ENCODE measurements at regions not wholly inside any gene's neighbourhood (a gene's known extent, or its start where the extent isn't known, plus 50 kb on each side); places are given as distances from the start of the nearest gene placed in this dataset.

DNA sequence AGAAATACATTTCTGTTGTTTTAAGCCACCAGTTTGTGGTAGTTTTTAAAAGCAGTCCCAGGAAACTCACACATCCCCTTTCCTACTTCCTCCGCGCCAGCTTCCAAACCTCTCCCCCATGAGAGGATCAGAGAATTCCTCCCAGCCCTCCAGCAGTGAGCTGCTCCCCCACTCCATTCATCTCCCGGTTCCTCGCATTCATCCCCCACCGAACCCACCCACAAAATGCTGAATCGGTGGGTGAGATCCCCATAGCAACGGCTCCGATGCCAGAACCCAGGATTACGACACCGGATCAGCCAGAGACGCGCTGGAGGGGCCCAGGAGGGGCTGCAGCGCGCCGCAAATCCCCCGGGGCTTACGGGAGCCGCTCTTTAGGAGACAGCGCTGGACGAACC is 251.4 kb upstream of the RPL38 start:
- no peak for DNase-seq (ENCODE audit: low read depth in 1 of 2, low spot score in 1 of 2)

DNA sequence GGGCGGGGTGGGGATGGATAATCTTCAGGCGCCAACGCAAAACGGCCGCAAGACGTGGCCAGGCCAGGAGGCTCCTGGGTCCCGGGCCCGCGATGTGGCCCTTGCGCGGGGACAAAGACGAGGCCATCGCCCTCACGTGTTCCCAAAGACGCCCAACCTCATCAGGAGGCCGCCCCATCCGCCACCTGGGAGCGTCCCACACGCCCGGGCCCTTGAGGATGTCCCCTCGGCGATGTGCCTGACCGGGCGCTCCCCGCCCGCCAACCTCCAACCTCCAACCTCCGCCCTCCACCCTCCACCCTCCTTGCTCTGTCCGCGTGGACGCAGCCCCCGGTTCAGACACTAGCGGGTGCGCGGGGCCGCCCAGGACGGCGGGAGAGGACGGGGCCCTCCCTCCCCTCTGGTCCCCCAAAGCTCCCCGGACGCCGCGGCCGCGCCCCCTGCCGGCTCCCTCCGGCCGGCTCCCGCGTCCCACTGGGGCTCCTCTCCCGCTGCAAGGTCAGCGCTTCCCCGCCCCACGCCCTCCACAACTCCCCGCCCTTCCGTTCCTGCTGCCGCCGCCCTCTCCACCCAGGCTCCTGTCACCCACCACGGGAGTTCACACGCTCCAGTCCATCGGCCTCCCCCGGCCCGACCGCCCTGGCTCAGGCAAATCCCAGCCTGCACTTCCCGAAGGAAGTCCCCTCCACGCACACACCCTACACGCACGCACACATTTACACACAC is 250.8 kb upstream of the RPL38 start:
- DNase-seq (ENCODE audit: low read depth in 1 of 2, low spot score in 1 of 2) = peak in 1 of 2 donors; percentile 15

DNA sequence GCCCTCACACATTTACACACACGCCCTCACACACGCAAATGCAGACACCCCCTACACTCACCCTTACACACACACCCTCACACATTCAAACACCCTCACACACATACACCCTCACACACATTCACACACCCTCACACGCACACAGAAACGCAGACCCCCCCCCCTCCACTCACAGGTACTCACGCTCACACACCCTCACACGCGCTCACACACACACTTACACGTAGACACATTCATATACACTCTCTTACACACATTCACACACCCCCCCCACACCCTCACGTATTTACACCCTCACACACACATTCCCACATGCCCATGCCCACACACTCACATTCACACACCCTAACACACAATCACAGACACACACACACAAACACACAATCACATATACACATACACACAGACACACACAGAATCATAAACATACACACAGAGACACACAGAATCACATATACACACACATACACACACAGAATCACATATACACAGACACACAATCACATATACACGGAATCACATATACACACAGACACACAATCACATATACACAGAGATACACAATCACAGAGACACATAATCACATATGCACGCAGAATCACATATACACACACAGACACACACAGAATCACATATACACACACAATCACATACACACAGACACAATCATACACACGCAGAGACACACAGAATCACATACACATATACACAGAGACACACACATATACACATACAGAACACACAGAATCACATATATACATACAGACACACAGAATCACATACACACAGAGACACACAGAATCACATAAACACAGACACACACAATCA is 250.1 kb upstream of the RPL38 start:
- no peak for DNase-seq (ENCODE audit: low read depth in 1 of 2, low spot score in 1 of 2)

DNA sequence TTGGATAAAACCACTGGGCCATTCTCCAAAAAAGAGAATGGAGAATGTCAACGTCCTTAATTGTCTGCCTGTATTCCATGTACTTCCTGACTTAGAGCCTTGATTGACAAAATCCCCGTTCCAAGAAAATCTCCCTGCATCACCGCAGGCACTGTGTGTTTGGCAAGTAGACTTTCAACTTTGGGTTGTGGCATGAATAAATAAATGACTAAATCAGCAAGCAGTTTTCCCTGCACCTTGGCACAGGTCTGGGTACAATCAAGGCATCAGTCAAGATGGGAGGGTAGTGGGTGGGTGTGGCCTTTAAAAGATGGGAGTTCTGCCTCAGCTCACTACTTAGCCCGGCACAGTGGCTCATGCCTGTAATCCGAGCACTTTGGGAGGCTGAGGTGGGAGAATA is 248.5 kb upstream of the RPL38 start:
- DNase-seq (ENCODE audit: low read depth in 1 of 2, low spot score in 1 of 2) = no peak

DNA sequence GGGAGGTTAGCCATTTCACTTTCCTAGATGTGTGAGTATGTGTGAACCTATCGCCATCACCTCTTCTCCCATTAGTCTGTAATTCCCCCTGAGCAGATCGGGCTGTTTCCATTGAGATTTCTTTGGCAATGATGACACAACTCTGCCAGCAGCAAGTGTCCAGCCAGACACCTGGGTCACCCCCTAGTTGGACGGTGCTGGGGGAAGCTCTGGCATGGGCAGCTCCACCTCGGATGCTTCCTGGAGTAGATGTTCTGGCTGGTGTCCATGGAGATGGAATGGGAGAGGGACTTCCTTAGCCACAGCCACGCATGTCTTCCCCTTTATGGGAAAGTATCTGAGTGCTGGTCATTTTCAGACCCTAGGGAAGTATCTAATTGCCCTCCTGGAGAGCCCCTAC is 247.9 kb upstream of the RPL38 start:
- no peak for DNase-seq (ENCODE audit: low read depth in 1 of 2, low spot score in 1 of 2)

DNA sequence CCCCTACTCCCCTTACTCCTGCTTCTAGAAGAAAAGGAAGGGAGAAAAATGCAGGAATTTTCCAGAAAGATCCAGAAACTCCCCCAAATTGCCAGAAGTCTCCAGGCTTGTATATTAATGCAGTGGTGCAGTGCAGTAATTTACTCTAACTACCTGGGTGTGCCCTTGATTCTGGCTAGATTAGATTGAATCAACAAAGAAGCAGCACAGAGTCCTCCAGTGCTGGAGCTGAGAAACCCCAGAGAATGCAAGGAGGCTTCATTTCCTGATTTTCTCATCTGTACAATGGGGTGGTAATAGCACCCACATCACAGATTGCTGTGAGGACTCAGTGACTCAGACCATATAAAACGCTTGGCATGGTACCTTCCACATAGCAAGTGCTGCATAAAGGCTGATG is 247.3 kb upstream of the RPL38 start:
- no peak for DNase-seq (ENCODE audit: low read depth in 1 of 2, low spot score in 1 of 2)

DNA sequence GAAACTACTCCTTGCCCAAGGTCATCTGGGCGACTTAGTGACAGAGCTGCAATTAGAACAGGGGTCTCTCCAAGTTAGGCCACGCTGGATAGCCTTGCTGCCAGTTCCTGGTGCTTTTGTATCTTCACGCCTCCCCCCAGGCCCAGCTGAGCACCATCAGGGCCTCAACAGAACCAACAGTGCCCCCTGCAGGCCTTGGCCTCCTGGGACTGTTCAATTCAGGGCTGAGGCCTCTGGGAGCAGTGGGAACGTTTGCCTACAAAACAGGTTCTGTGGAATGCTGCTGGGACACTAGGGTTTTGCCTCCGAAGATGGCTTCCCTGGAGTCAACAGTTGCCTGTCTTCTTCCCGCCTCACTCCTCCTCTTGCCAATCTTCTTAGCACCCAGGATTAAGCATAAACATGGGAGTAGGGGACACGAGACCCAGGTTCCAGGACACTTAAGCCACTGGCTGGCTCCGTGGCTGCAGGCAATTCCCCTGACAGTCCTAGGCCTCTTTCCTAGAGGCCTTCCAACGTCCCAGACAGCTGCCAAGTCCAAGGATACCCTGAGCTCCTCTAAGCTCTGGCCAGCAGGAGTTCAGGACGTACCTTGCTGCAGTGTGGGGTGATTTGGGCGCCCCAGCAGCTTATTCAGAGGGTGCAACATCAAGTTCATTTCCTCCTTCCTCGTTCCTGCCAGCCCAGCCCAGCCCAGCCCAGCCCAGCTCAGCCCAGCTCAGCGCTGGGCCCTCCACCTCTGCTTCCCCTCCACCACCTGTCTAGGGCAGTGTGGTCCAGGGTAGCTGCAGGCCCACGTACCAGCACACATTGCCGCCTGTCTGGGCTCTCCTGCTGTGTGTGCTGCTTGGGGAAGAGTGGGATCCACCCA is 246.6 kb upstream of the RPL38 start:
- DNase-seq (ENCODE audit: low read depth in 1 of 2, low spot score in 1 of 2) = peak in 1 of 2 donors; percentile 20

DNA sequence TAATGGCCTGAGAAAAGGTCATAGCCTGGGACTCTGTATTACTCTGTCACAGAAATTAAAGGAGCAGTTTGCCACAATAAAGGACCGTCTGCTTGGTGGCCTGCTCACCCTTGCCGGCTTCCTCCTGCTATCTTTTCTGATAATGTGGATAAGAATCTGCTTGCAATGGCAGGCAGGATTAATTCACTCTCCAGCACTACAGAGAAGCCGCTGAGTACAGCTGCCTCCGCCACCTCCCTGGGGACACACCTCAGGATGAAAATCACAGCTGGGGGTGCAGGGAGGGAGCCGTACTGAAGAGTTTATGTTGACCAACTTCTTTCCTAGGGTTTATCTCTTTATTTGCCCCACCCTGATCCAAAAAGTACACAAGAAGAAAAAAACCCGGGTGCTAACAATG is 245.9 kb upstream of the RPL38 start:
- no peak for DNase-seq (ENCODE audit: low read depth in 1 of 2, low spot score in 1 of 2)

DNA sequence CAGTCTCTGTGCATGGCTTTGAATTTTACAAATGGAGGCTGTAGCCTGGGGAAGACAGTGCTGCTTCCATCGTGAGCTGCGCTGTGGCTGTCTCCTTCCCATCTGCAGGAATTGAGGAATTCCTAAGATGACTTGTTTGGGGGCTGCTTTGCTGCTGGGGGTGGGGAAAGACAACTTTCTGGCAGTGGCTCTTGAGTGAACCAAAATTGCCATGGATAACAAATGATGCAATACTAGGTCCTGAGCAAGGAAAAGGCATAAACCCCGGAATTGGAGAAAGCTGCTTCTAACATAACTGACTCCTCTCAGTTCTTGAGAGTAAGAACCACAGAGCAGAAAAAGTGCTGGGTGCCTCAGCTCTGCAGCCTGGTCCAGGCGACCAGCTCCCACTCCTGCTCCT is 245.0 kb upstream of the RPL38 start:
- no peak for DNase-seq (ENCODE audit: low read depth in 1 of 2, low spot score in 1 of 2)

DNA sequence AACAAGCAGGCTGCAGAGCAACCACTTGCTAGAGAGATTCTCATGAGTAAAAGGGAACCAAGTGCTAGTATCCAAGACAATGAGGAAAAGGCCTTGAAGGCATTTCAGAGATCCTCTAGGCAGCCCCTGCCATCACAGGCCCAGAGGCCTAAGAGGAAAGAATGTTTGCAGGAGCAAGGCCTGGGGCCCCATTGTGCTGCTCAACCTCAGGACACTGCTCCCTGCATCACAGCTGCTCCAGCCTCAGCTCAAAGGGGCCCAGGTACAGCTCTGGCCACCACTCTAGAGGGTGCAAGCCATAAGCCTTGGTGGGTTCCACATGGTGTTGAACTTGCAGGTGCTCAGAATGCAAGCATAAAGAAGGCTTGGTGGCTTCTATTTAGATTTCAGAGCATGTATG is 243.0 kb upstream of the RPL38 start:
- no peak for DNase-seq (ENCODE audit: low read depth in 1 of 2, low spot score in 1 of 2)

DNA sequence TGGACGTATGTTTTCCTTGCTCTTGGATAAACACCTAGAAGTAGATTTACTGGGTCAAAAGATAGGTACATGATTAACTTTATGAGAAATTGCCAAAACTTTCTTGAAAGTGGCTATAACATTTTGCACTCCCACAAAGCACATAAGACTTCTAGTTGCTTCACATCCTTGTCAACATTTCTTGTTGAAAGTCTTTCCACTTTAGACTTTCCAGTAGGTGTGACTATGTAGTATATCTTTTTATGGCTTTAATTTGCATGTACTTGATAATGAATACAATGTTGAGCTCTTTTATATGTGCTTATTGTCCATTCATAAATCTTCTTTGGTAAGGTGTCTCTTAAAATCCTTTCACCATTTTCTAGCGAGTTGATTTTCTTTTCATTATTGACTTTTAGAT is 241.2 kb upstream of the RPL38 start:
- DNase-seq (ENCODE audit: low read depth in 1 of 2, low spot score in 1 of 2) = no peak

DNA sequence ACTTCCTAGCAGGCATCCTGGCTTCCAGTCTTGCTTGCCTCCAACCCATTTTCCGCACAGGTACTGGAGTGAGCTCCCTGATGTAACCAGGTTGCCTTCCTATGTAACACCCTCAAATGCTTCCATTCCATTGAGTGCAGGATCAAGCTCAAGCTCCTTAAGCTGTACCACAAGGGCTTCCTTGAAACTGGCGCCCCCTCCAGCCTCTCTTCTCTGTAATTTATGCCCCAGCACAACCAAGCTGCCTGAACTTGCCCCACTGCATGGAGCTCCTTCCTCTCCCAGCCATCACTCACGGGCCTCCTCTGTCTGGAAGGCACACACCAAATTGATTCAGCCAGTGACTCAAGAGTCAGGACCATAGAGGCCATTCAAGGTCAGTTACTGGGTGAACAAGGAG is 234.8 kb upstream of the RPL38 start:
- no peak for DNase-seq (ENCODE audit: low read depth in 1 of 2, low spot score in 1 of 2)

DNA sequence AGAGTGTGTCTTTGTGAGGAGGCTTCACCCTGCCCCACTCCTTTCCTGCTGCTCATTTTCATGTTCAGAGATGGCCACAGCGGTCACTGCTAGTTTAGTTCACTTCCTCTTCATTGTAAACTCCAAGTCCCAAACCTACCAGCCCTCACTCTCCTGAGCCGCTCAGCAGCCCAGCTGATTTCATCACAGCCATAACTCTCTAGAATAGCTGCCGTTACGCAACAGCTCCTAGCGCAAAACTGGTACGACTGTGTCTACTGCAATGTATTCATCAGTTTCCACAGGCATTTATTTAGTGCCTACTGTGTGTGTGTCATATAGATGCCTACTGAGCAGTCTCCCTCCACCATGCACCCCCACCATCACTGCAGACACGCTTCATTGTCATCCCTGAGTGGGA is 233.5 kb upstream of the RPL38 start:
- no peak for DNase-seq (ENCODE audit: low read depth in 1 of 2, low spot score in 1 of 2)

DNA sequence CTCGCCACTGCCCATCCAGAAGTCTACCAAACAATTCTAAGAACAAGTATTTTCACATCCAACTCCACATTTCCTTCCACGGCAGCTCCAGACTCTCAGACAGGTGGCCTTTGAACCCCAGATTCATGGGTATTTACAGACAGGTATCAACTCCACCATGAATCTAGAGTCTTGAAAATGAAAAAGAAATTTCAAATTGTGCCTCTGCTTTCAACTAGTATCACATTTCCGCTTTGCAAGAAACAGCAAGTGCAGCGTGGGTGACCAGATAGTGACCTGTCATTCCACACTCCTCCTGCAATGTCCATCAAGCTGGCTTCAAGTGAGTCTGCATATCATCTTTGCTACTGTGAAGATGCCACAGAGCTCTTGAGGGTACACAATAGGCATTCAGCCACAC is 232.4 kb upstream of the RPL38 start:
- no peak for DNase-seq (ENCODE audit: low read depth in 1 of 2, low spot score in 1 of 2)

DNA sequence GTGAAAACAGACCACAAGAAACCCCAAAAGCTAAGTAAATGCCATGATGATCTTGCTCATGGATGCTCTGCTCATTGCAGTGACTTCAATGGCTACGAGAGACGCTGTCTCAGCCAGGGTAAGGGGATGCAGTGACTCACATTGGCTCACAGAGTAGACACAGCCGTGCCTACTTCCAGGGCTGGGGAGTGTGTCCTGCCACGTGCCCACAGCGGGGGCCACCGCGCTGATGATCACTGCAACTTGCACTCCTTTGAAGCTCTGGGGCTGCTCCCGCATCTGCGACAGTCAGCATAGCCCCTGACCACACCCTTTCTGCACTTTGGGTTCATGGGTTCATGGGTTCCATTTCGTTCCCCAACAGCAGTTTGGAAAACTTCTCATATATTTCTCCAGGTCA is 231.4 kb upstream of the RPL38 start:
- DNase-seq (ENCODE audit: low read depth in 1 of 2, low spot score in 1 of 2) = no peak

DNA sequence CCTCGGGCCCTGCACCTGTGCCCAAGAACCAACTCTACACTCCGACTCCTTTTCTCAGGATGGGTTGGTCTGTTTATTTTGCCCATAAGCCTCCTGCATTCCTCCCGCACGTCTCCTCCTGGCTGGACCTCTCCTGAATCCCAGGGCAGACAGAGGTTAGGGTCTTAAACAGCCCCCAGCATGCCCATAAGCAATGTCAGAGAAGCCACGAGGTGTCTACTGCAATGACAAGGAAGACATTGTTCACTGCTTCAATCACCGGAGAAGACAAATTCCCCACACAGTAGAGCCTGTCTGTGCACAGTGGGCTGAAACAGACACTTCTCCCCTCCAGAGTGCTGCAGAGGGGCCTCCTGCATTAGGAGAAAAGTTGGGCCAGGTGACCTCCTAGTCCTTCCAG is 230.6 kb upstream of the RPL38 start:
- no peak for DNase-seq (ENCODE audit: low read depth in 1 of 2, low spot score in 1 of 2)

DNA sequence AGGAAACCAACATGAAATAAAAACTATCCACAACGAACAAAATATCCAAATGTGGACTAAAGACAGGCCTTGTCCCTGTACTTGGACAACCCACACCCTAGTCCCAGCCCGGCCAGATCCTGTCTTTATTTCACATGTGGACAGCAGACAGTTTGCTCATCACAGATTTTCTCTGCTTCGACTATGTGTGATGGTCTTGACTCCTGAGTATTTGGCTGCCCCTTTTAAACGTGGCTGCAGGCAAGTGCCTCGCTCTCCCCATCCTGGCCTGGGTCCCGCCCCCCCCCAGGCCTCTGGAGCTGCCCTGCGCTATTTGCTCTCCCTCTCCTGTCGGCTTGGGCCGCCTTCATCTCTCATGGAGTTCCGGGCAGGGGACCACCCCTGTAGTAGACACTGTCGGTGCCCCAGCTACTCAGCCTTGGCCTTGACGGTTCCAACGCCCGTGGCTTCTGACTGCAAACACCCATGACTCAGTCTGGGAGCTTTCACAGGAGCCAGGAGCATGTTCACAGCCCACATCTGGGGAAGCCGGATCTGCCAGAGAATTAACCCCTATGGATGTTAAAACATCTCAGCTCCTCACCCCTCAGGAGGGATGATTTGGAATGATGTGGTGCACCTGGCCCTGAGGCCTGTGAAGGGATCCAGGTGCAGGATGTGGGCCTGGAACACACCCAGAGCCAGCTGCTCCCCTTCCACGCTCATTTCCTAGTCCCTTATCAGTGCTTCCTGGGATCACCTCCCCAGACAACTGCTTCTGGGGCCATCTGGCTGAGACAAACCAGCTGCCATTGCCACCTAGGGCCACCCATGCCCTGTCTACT is 229.7 kb upstream of the RPL38 start:
- no peak for DNase-seq (ENCODE audit: low read depth in 1 of 2, low spot score in 1 of 2)

DNA sequence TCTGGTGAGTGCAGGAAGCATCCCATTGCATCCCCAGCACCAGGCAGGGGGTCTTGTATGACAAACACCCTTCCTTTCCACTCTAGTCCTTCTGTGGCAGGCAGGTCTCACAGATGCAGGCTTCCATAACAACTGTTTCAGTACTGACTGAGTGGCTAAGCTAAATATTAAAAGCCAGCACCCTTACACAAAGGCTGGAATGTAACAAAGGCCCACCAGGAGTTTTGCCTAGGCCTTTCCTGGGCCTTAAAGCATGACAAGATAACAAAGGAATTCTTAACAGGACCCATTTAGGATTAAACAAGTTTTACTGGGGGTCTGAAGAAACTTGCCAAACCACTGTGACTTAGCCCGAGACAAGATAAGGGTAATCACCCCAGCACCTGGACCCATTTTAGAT is 228.9 kb upstream of the RPL38 start:
- no peak for DNase-seq (ENCODE audit: low read depth in 1 of 2, low spot score in 1 of 2)

DNA sequence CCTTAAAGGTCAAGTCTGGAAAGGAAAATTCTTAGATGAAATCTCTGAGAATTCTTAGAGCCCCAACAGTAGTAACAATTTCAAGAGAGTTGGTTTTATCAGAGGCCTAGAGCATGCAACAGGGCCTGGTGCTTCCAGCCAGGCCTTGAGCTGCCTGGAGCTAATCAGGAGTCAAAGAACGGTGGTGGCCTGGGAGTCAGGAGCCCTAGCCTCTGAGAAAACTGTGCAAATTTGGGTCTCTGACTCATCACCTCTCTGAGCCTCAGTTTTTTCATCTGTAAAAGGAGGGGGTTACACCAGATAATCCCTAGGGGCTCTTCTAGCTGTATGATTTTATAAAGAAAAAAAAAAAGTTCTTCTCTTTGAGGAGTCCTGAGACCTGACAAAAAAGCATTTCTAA is 227.3 kb upstream of the RPL38 start:
- no peak for DNase-seq (ENCODE audit: low read depth in 1 of 2, low spot score in 1 of 2)

DNA sequence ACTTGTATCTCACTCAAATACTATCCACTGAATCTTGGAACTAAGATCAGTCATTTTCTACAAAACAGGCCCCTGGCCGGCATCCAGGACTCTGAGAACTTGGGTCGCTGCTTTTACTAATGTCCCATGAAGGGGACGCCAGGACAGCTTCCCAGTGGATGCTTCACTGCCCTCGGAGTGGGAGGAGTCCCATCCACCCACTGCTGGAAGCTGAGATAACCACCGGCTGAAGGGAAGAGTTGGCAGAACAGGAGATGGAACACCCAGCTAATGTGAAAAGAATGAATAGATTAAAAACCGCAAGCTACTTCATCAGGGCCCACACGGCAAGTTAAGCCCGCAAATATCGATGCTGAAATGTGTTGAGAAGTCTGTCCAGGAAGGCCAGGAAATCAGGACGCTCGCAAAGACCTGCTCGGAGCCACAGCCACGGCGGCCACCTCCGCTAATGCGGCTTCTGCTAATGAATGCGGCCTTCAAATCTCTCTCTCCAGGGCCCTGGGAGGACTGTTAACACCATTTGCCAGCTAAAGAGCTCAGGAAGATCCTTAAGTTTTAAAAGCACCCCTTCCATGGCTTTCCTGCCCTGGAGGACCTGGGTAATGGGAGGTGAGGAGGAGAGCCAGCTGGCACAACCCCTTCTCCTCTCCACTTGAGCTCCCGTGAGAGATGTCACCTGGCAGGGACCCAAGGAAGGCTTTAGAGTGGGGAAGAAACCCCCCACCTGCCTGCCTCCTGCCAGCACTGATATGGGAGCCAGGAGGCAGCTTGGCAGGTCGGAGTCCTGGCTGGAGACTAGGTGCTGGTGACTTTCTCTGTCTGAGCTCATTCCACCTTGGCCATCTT is 226.6 kb upstream of the RPL38 start:
- no peak for DNase-seq (ENCODE audit: low read depth in 1 of 2, low spot score in 1 of 2)

Measured in activated CD4-positive, alpha-beta T cell treated with anti-CD3 and anti-CD28 coated beads, Interleukin-2, amount 50 U/mL, for 24 hours (primary cell).